Stimulated activated CD4-positive, alpha-beta T cell treated with anti-CD3 and anti-CD28 coated beads, Interleukin-1b, Interleukin-23, amount 100 ng/mL, for 4 hours (primary cell): ENCODE measurements at regions not wholly inside any gene's neighbourhood (a gene's known extent, or its start where the extent isn't known, plus 50 kb on each side); places are given as distances from the start of the nearest gene placed in this dataset.
"Not testable (repeated sequence)": the region's sequence is repeated elsewhere in the genome, so short reads cannot be mapped to it uniquely, and the experiment has no call there.

Source experiments
- DNase-seq, 2 donors: peaks; one replicate each; pipeline ENCODE4 v3.0.0-alpha.2; 2020; ENCODE audit warnings: low read depth in 2 of 2

DNA sequence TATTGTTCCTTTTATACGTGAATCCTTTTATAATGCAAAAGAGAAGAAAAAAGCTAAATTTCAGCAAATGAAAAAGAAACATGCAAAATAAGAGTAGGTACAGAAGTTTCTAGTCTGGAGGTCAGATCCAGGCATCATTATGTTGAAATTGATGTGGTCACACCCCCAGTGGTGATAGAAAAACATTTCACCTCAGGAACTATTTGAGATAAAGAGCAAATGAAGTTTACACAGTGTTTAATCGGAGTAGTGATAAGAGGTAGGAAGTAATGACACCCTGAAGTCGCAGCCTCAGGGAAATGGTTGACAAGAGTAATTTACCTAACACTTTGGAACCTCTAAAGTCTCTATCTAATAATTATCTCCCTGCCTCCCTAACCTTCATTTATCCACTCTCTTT lies 536.0 kb upstream of the STEAP1 start:
- DNase-seq, result no peak

GRCh38 chr7:89621925-89622641 lies 532.2 kb upstream of the STEAP1 start:
- DNase-seq, result no peak

GRCh38 chr7:89623018-89623672 lies 531.1 kb upstream of the STEAP1 start:
- no peak for DNase-seq

- DNase-seq, result not testable (repeated sequence)
Observed at GRCh38 chr7:89624155-89624554, 530.1 kb upstream of the STEAP1 start.

- no peak for DNase-seq
Observed at GRCh38 chr7:89648509-89648908, 505.8 kb upstream of the STEAP1 start.

- no peak for DNase-seq
Observed at GRCh38 chr7:89655946-89656345, 498.3 kb upstream of the STEAP1 start.

DNA sequence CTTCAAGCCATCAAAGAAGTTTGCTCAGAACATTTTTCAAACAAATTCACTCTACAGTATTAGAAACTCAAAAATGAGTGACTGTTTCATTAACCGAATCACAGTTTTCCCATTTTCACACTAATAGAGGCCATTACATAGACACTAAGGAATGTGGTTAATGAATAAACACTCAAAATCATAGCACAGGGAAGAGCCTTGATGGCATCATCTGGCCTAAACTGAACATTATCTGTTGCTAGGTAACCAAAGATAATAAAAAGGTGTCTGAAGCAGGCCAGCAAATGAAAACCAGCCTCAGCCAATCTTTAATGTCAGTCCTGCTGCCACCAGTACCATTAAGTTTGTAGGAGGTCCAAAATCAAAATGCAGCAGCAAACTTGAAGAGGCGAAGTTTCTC lies 492.4 kb upstream of the STEAP1 start:
- DNase-seq, result no peak

GRCh38 chr7:89666136-89666835 lies 488.0 kb upstream of the STEAP1 start:
- no peak for DNase-seq

DNA sequence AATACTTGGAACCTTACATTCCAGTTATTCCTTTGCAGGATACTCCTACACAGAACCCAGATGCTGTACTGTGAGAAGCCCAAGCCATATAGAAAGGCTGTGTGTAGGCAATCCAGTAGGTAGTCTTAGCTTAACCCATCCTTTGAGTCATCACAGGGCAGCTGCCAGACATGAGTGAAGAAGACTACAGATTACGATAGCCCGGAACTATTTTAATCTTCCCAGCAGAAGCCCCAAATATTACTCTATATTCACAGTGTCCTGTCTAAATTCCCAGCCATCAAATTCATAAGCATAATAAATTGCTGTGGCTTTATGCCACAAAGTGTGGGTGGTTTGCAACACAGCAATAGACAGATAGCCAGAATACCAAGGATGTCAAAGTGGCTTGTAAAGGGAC lies 474.1 kb upstream of the STEAP1 start:
- no peak for DNase-seq

DNA sequence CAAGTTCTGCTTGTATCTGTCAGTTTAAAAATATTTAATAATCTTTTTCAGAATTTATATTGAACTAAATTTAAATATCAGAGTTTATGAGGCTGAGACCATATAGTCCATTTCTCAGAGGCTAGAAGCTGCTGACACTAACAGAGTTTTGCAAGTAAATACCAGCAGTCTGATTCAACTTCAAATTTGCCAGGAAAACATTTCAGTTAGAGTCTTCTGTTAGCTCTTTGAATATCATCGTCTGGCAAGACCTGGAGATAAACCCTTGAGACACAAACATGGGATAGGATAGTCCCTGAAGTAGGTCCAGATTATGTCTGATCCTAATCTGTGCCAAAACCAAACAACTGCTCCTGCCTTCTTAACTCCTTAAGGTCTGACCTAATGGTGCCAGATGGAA lies 472.8 kb upstream of the STEAP1 start:
- DNase-seq, result no peak

GRCh38 chr7:89685287-89685686 lies 469.0 kb upstream of the STEAP1 start:
- DNase-seq, result no peak

- no peak for DNase-seq
Observed at GRCh38 chr7:89687211-89687610, 467.1 kb upstream of the STEAP1 start.

DNA sequence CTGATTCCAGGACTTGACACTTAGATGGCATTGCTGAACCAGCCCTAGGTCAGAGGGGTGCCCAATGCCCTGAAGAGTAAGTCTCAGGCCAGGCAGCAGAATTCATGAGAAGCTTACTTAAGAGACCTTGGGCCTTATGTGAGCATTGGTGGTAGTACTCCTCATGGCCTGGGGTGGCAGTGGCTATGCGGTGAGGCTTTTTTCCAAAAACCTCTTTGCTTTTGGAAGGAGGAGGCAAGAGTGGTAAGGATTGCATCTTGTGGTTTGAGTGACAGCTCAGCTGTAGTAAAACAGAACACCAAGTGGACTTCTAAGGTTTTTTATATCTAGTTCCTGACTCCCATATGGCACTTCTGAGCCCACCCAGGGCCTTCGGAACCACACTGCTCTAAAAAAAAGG lies 459.0 kb upstream of the STEAP1 start:
- DNase-seq, result no peak

DNA sequence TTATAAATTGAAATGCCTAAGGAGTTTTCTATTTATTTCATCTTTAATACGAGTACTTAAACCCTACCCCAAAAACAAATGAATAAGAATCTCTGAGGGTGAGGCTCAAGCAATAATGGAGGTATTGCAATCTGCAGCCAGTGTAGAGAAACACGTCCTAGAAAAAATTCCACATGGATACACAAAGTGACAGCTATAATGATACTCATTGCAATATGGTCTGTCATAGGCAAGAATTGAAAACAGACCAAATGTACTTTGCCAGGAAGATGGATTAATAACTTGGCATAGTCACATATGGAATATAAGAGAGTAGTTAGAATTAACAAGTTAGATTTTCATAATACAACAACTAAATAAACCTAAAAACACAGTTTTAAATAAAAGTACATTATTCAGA lies 440.1 kb upstream of the STEAP1 start:
- DNase-seq, result no peak

GRCh38 chr7:89718941-89719340 lies 435.3 kb upstream of the STEAP1 start:
- not testable (repeated sequence) for DNase-seq

DNA sequence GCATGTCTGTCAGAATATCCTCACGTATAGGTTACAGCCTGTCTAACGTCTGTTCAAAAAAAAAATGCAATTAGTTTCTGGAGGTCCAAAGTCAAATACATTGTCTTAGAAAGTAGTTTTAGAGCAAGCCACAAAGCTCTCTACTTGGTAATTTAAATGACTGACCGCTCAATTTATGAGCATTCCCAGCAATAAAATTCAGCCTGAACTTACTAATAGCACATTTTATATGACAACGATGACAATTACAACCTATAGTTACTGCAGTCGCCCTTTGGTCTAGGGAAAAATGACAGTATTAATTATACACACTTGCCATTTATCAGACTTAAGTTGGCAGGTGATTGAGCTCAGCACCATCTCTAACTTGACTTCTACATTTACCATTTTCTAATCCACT lies 425.8 kb upstream of the STEAP1 start:
- DNase-seq, result no peak

DNA sequence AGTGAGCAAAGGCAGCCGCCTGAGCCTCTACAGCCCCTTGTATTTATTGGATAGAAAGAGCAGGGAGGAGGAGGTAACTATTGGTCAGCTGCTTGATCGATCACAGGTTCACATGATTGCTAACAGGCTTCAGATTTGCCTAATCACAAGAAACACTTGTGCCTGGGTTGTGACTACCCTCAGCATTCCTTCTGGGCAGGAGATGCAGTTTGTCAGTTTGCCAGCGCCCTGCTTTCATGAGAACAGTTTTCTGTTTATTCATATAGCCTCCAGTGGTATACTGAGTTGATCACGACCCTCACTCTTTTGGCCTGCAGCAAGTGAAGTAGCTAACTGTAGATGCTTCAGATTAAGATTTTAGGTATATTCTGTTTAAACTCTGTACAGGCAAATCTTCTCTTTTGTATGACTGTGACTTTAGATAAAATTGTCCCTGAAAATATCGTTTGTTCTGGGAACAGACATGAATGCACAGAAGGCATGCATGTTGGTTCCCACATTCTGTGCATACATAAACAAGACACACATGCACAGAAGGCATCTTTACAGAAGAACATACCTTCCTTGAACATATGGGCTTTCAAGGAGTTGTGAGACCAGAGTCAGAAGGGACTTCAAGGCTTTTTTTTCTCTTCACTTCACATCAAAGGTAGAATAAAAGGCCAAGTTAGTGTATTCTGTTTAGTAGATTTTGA lies 422.4 kb upstream of the STEAP1 start:
- no peak for DNase-seq

DNA sequence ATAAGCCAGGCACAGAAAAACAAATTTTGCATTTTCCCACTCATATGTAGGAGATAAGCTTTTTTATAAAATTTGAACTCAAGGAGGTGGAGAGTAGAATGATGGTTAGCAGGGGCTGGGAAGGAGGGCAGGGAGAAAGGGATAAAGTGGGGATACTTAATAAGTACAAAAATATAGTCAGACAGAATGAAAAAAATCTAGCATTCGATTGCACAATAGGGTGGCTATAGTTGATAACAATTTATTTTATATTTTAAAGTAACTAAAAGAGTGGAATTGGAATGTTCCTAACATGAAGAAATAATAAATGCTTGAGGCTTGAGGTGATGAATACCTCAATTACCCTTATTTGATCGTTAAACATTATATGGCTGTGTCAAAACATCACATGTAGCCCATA lies 415.7 kb upstream of the STEAP1 start:
- DNase-seq, result no peak

- DNase-seq, result no peak
Observed at GRCh38 chr7:89757910-89758309, 396.4 kb upstream of the STEAP1 start.

GRCh38 chr7:89760690-89761089 lies 393.6 kb upstream of the STEAP1 start:
- DNase-seq, result no peak

DNA sequence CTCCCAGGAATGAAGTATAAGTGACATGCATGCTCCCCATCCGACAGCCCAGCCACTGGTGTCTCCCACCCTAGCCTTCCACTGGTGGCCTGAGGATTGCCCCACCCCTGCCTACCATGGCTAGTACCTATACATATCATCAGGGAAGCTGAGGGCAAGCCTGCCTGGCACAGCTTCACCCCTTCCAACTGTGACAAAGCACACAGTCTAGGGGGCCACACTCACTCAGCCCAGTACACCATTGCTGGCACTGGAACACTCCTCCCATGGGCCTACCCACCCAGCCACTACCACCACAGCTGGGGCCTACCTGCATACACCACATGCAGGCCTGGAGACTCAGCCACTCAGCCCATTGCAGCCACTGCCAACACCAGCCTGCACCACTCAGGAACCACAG lies 393.1 kb upstream of the STEAP1 start:
- DNase-seq, result no peak

DNA sequence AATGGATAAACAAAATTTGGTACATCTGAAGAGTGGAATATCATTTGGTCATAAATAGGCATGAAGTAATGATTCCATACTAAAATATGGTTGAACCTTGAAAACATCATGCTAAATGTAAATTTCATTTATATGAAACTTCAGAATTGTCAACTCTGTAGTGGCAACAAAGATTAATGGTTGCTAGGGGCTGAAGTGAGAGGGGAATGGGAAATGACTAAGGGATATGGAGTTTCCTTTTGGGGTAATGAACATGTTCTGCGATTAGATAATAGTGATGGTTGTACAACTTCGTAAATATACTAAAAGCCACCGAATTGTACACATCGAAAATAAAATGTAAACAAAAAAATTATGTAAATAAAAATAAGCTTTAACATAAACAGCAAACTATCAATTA lies 384.1 kb upstream of the STEAP1 start:
- no peak for DNase-seq
